ENCODE measurements at regions not wholly inside any gene's neighbourhood (a gene's known extent, or its start where the extent isn't known, plus 50 kb on each side); places are given as distances from the start of the nearest gene placed in this dataset.

GRCh38 chr6:154932515-154933027 is 62.5 kb upstream of the TIAM2 start:
- TF ChIP-seq POLR2A (IDR thresholded peaks at IDR 0.05): no peak
- no peak for TF ChIP-seq CTCF (IDR thresholded peaks at IDR 0.05)
- TF ChIP-seq EP300 (IDR thresholded peaks at IDR 0.05): no peak

Data from ovary (tissue), 3 donors.